Neural crest cell (in vitro differentiated cells): ENCODE measurements at regions not wholly inside any gene's neighbourhood (a gene's known extent, or its start where the extent isn't known, plus 50 kb on each side); places are given as distances from the start of the nearest gene placed in this dataset.

ENCODE experiments used
- DNase-seq: peaks from one replicate; pipeline ENCODE4 v3.0.0; 2021; ENCODE audit warnings: low read depth, mixed read lengths, low spot score
- H3K27ac Mint-ChIP-seq: one replicate; pipeline ENCODE4 v1.8.0; 2021; ENCODE audit warnings: mild to moderate bottlenecking, mixed read lengths; ENCODE audit not compliant: unreplicated experiment
- H3K27me3 Mint-ChIP-seq: 2 replicates; pipeline ENCODE4 v1.8.0; 2021; ENCODE audit warnings: low read depth, mild to moderate bottlenecking, mixed read lengths
- H3K36me3 Mint-ChIP-seq: 2 replicates; pipeline ENCODE4 v1.8.0; 2021; ENCODE audit warnings: low read depth, mild to moderate bottlenecking, mixed read lengths
- H3K4me1 Mint-ChIP-seq: 2 replicates; pipeline ENCODE4 v1.8.0; 2021; ENCODE audit warnings: mixed read lengths
- H3K4me3 Mint-ChIP-seq: one replicate; pipeline ENCODE4 v1.8.0; 2021; ENCODE audit warnings: mild to moderate bottlenecking, mixed read lengths
- H3K9me3 Mint-ChIP-seq: 2 replicates; pipeline ENCODE4 v1.8.0; 2021; ENCODE audit warnings: mixed read lengths
- CTCF ChIP-seq: fragments of 200-600 bp; sonication (generic); conservative IDR thresholded peaks from 2 replicates; pipeline ENCODE4 v1.5.0; 2021; ENCODE audit warnings: antibody characterized with exemption, mild to moderate bottlenecking

GRCh38 chr3:64870876-64871646, 183.3 kb upstream of the ADAMTS9 start:
- Mint-ChIP-seq H3K9me3 (peaks cover 9% of the 10 kb centered on the region), H3K27ac (no peak overlapping the region), H3K36me3 (peaks cover 5% of the 10 kb centered on the region), H3K4me1 (peaks cover 43% of the 10 kb centered on the region), H3K4me3 (no peak overlapping the region), H3K27me3 (no peaks in the 10 kb centered on the region)
- no peak for TF ChIP-seq CTCF
- no peak for DNase-seq

DNA sequence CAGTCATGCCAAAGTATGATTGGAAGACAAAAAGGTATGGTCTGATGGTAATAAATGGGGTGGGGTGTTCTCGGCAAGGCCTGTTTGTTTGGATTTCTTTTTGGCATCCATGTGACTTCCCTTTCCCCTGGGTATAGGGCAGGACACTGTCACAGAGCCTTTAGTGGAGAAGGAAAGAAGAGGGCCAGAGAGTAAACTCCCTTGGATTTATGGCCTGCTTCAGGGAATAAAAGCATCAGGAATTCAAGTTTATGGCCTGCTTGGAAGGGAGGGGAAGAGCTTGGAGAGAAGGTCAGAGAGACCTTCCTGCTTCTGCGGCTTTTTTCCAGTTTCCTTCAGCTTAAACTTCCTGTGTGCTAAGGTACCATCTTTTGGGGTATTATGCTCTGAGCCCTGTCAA, 179.4 kb upstream of the ADAMTS9 start:
- H3K9me3 Mint-ChIP-seq = peaks cover 5% of the 10 kb centered on the region
- no peak for TF ChIP-seq CTCF
- DNase-seq = no peak
- peaks cover 5% of the 10 kb centered on the region for H3K36me3 Mint-ChIP-seq
- H3K4me3 Mint-ChIP-seq = no peak overlapping the region
- H3K27ac Mint-ChIP-seq = no peak overlapping the region
- no peaks in the 10 kb centered on the region for H3K27me3 Mint-ChIP-seq
- peaks cover 54% of the 10 kb centered on the region for H3K4me1 Mint-ChIP-seq

GRCh38 chr3:64865839-64866570, 178.2 kb upstream of the ADAMTS9 start:
- no peak for TF ChIP-seq CTCF
- H3K27me3 Mint-ChIP-seq = no peaks in the 10 kb centered on the region

DNA sequence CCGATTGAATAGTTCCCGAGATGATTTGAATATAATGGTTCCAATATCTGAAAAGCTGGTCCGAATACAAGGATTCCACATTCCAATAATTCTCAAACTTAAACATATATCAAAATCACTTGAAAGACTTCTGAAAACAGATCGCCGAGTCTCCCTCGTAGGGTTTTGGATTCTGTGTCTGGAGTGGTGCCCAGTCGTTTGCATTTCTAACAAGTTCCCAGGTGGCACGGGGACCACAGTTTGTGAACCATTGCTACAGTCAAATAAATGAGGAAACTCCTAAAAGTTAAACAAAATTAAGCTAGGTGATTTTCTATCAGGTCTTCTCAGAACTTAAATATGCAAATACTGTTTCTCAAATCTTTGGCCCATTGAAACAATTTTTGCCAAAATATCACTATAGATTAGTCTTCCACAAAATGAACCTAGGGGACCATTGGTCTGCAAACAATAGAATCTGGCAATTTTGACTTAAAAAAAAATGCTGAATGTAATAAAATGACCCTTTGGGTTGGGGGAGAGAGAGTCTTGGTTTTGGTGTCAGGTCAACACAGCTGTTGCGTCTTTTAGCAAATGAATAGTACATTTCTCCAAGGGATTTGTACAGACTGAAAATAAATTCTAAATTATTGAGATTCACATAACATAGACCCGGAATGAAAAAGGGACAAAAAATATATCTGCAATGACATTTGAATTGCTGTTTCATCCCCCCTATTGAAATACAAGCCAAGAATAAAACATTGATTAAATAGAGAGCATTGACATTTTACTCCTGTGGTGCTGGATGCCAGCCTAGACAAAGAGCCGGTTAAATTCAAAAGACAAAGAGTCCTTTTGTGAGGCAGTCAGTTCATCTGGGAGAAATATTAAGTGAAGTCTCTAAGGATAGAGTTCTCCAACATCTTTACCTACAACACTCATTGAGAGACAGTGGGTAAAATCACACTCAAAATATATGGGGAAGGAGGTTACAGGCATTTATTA, 175.7 kb upstream of the ADAMTS9 start:
- no peak for DNase-seq
- Mint-ChIP-seq H3K36me3 (no peaks in the 10 kb centered on the region), H3K4me1 (peaks cover 57% of the 10 kb centered on the region), H3K9me3 (peaks cover 2% of the 10 kb centered on the region), H3K27me3 (no peaks in the 10 kb centered on the region), H3K27ac (peak overlapping the region; percentile 64), H3K4me3 (peak overlapping the region; percentile 3)
- no peak for TF ChIP-seq CTCF

More at GRCh38 chr3:64865839-64866570, 178.2 kb upstream of the ADAMTS9 start:
- Mint-ChIP-seq H3K4me1 (peaks cover 49% of the 10 kb centered on the region), H3K4me3 (no peak overlapping the region), H3K36me3 (peaks cover 5% of the 10 kb centered on the region), H3K27ac (no peak overlapping the region), H3K9me3 (peaks cover 5% of the 10 kb centered on the region)
- DNase-seq = no peak

GRCh38 chr3:64861684-64862083, 173.9 kb upstream of the ADAMTS9 start:
- Mint-ChIP-seq H3K9me3 (peaks cover 2% of the 10 kb centered on the region), H3K4me1 (peaks cover 47% of the 10 kb centered on the region), H3K27ac (peak overlapping the region; percentile 30), H3K27me3 (no peaks in the 10 kb centered on the region), H3K36me3 (no peaks in the 10 kb centered on the region), H3K4me3 (no peak overlapping the region)
- no peak for TF ChIP-seq CTCF
- DNase-seq = no peak
